ENCODE measurements at regions not wholly inside any gene's neighbourhood (a gene's known extent, or its start where the extent isn't known, plus 50 kb on each side); places are given as distances from the start of the nearest gene placed in this dataset.

DNA sequence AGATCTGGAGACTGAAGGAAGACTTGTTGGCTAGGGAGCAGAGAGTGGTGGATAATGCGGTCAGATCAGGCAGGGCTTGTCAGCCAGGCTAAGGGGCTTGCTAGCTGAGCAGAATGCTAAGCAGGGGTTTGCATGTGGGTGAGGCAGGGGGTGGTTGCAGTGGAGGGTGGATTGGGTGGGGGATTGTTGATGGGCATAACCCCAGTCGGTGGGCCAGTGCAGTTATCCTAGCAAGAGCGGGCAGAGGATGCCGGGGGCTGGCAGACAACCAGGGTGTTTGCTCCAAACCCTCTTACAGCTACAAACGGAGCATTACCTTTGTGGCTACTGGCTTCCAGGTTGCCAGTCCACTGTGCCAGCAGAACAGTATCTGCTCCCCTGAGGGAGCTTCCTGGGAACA, 131.5 kb upstream of the LGALSL start:
- no peak overlapping the region for H3K4me3 ChIP-seq (replicated peaks in 1 of 3; ENCODE audit: low read depth in 2 of 3, low read length in 3 of 3)
- no peak overlapping the region for H2AFZ ChIP-seq (ENCODE audit: insufficient read depth, low read depth, low read length, poor library complexity, severe bottlenecking)
- H3K27me3 ChIP-seq (ENCODE audit: control insufficient read depth in 2 of 2, insufficient read depth in 2 of 2, low read length in 2 of 2), result no peaks in the 10 kb centered on the region
- no peaks in the 10 kb centered on the region for H4K20me1 ChIP-seq (ENCODE audit: insufficient read depth, low read length)
- peaks cover 0 to 3% (median 0%) of the 10 kb centered on the region in 7 donors for H3K9me3 Mint-ChIP-seq
- WGBS (ENCODE audit: insufficient coverage), result 100% methylated on average over 5 of the region's 5 CpGs
- peaks cover 17% of the 10 kb centered on the region for H3K4me1 Mint-ChIP-seq
- no peak overlapping the region for H3K27ac ChIP-seq (ENCODE audit: low read depth in 1 of 2, low read length in 2 of 2)
- intact Hi-C loops (cut with micrococcal nuclease), result loop anchor here in 1 of 2 donors (10.0 kb wide), 1 partner anchor 188 kb away; no protein-coding TSS in a partner anchor
- no peak overlapping the region for H3K4me2 ChIP-seq (replicated peaks; ENCODE audit: extremely low read depth, low read length, poor library complexity, severe bottlenecking)
- no peaks in the 10 kb centered on the region for H3K79me2 ChIP-seq (ENCODE audit: insufficient read depth, low read length)
- H3K27me3 Mint-ChIP-seq (ENCODE audit: low read depth in 3 of 3), result peaks cover 0 to 8% (median 1%) of the 10 kb centered on the region in 3 donors
- TF ChIP-seq, protein P1, sequence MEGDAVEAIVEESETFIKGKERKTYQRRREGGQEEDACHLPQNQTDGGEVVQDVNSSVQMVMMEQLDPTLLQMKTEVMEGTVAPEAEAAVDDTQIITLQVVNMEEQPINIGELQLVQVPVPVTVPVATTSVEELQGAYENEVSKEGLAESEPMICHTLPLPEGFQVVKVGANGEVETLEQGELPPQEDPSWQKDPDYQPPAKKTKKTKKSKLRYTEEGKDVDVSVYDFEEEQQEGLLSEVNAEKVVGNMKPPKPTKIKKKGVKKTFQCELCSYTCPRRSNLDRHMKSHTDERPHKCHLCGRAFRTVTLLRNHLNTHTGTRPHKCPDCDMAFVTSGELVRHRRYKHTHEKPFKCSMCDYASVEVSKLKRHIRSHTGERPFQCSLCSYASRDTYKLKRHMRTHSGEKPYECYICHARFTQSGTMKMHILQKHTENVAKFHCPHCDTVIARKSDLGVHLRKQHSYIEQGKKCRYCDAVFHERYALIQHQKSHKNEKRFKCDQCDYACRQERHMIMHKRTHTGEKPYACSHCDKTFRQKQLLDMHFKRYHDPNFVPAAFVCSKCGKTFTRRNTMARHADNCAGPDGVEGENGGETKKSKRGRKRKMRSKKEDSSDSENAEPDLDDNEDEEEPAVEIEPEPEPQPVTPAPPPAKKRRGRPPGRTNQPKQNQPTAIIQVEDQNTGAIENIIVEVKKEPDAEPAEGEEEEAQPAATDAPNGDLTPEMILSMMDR (IDR thresholded peaks at IDR 0.05), result no peak
- no peaks in the 10 kb centered on the region for H3K36me3 ChIP-seq (replicated peaks in 1 of 2; ENCODE audit: control insufficient read depth in 1 of 2, insufficient read depth in 2 of 2, low read length in 2 of 2)
- H3K4me1 ChIP-seq (ENCODE audit: control insufficient read depth in 1 of 2, insufficient read depth in 2 of 2, low read length in 2 of 2), result peaks cover 3 to 4% of the 10 kb centered on the region in 2 donors
- H3K27ac Mint-ChIP-seq, result peak overlapping the region in 1 of 7 donors; percentile 28
- no peak for DNase-seq
- no peak overlapping the region for H3K4me3 Mint-ChIP-seq
- peaks cover 0 to 4% of the 10 kb centered on the region in 2 donors for H3K9me3 ChIP-seq (replicated peaks in 1 of 2; ENCODE audit: control insufficient read depth in 1 of 2, insufficient read depth in 1 of 2, low read length in 2 of 2)
- no peak overlapping the region for H3K9ac ChIP-seq (ENCODE audit: insufficient read depth, low read length, poor library complexity, severe bottlenecking)
- H3K36me3 Mint-ChIP-seq, result no peaks in the 10 kb centered on the region

DNA sequence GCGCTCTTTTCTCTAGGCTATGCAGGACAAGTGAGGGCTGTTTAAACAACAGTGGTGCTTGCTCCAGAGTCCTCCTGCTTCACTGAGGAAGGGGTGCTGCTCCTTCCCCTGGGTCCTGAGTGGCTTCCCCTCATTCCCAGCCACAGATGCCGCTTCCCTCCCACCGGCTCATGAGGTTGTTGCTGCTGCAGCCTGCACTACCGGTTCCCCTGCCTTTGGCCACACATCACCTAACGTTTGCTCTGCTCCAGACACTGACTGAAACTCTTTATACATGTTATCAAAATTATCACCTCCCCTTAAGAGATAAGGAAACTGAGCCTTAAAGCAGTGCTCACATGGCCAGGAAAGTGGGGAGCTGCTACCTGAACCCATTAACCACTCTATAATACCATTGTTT, 130.8 kb upstream of the LGALSL start:
- Histone ChIP-seq H3K36me3 (replicated peaks in 1 of 2; ENCODE audit: control insufficient read depth in 1 of 2, insufficient read depth in 2 of 2, low read length in 2 of 2) (no peaks in the 10 kb centered on the region), H4K20me1 (ENCODE audit: insufficient read depth, low read length) (no peaks in the 10 kb centered on the region), H3K4me1 (ENCODE audit: control insufficient read depth in 1 of 2, insufficient read depth in 2 of 2, low read length in 2 of 2) (peaks cover 10 to 12% of the 10 kb centered on the region in 2 donors), H2AFZ (ENCODE audit: insufficient read depth, low read depth, low read length, poor library complexity, severe bottlenecking) (no peak overlapping the region), H3K79me2 (ENCODE audit: insufficient read depth, low read length) (no peaks in the 10 kb centered on the region), H3K4me3 (replicated peaks in 1 of 3; ENCODE audit: low read depth in 2 of 3, low read length in 3 of 3) (no peak overlapping the region), H3K27me3 (ENCODE audit: control insufficient read depth in 2 of 2, insufficient read depth in 2 of 2, low read length in 2 of 2) (no peaks in the 10 kb centered on the region), H3K4me2 (replicated peaks; ENCODE audit: extremely low read depth, low read length, poor library complexity, severe bottlenecking) (no peak overlapping the region), H3K27ac (ENCODE audit: low read depth in 1 of 2, low read length in 2 of 2) (no peak overlapping the region), H3K9me3 (replicated peaks in 1 of 2; ENCODE audit: control insufficient read depth in 1 of 2, insufficient read depth in 1 of 2, low read length in 2 of 2) (peaks cover 0 to 4% of the 10 kb centered on the region in 2 donors), H3K9ac (ENCODE audit: insufficient read depth, low read length, poor library complexity, severe bottlenecking) (no peak overlapping the region)
- 65% methylated on average over 4 of the region's 5 CpGs for WGBS (ENCODE audit: insufficient coverage)
- intact Hi-C loops (cut with micrococcal nuclease), result loop anchor here in 1 of 2 donors (10.0 kb wide), 1 partner anchor 188 kb away; no protein-coding TSS in a partner anchor
- peaks cover 23% of the 10 kb centered on the region for H3K4me1 Mint-ChIP-seq
- H3K36me3 Mint-ChIP-seq, result no peaks in the 10 kb centered on the region
- no peak for DNase-seq
- H3K4me3 Mint-ChIP-seq, result no peak overlapping the region
- peaks cover 0 to 8% (median 1%) of the 10 kb centered on the region in 3 donors for H3K27me3 Mint-ChIP-seq (ENCODE audit: low read depth in 3 of 3)
- H3K27ac Mint-ChIP-seq, result no peak overlapping the region
- H3K9me3 Mint-ChIP-seq, result peaks cover 0 to 3% (median 0%) of the 10 kb centered on the region in 7 donors
- TF ChIP-seq, protein P1 (IDR thresholded peaks at IDR 0.05), result no peak
